WTC11 (cell line): ENCODE measurements at regions not wholly inside any gene's neighbourhood (a gene's known extent, or its start where the extent isn't known, plus 50 kb on each side); places are given as distances from the start of the nearest gene placed in this dataset.
A peak's percentile ranks its signal among the peaks of the same experiment; 100 is the strongest.

ENCODE experiments used
- ATAC-seq: fragments of 200-7000 bp; cut with Tn5 transposase; 2 replicates; pipeline ENCODE4 v1.10.0; 2021; ENCODE audit warnings: mild to moderate bottlenecking, moderate library complexity
- CTCF ChIA-PET: fragments of 300-600 bp; sonication (Branson Sonifier 250); formaldehyde crosslinking; loops from one replicate; lab custom pipeline; 2021; ENCODE audit warnings: antibody characterized with exemption; lab: Charles Lee
- POLR2A ChIA-PET: fragments of 350-600 bp; sonication (Branson Sonifier 250); formaldehyde crosslinking; loops from one replicate; lab custom pipeline; 2021; ENCODE audit warnings: antibody characterized with exemption; lab: Charles Lee
- DNase-seq: peaks from one replicate; pipeline ENCODE4 v3.0.0; 2021; ENCODE audit warnings: low spot score
- H3K27ac Mint-ChIP-seq: 2 replicates; pipeline ENCODE4 v1.8.0; 2021; ENCODE audit warnings: mixed read lengths
- H3K27me3 Mint-ChIP-seq: 2 replicates; pipeline ENCODE4 v1.8.0; 2021; ENCODE audit warnings: low read depth, mild to moderate bottlenecking, moderate library complexity, mixed read lengths
- H3K36me3 Mint-ChIP-seq: 2 replicates; pipeline ENCODE4 v1.8.0; 2021; ENCODE audit warnings: mixed read lengths
- H3K4me1 Mint-ChIP-seq: 2 replicates; pipeline ENCODE4 v1.8.0; 2022; ENCODE audit warnings: mixed read lengths
- H3K4me3 Mint-ChIP-seq: 2 replicates; pipeline ENCODE4 v1.8.0; 2021; ENCODE audit warnings: mild to moderate bottlenecking, moderate library complexity, mixed read lengths
- H3K9me3 Mint-ChIP-seq: 2 replicates; pipeline ENCODE4 v1.8.0; 2021; ENCODE audit warnings: mixed read lengths
- ELF4 ChIP-seq: sonication (generic); formaldehyde crosslinking; IDR thresholded peaks from 2 replicates; pipeline ENCODE4 v1.8.1; 2022; ENCODE audit warnings: low read depth, mild to moderate bottlenecking, moderate library complexity, missing genetic modification reagents
- ESRRA ChIP-seq: sonication (generic); formaldehyde crosslinking; IDR thresholded peaks from 2 replicates; pipeline ENCODE4 v1.8.1; 2022; ENCODE audit warnings: mild to moderate bottlenecking, missing genetic modification reagents, borderline replicate concordance
- FOXP1 ChIP-seq: sonication (generic); formaldehyde crosslinking; IDR thresholded peaks from 2 replicates; pipeline ENCODE4 v1.8.0; 2022; ENCODE audit warnings: missing genetic modification reagents, mild to moderate bottlenecking, moderate library complexity, borderline replicate concordance
- GRHL2 ChIP-seq: fragments of 250-450 bp; sonication (Bioruptor Pico); IDR thresholded peaks from 2 replicates; pipeline ENCODE4 v1.8.0; 2022; ENCODE audit warnings: mild to moderate bottlenecking, moderate library complexity; ENCODE audit not compliant: insufficient replicate concordance, severe bottlenecking
- JAZF1 ChIP-seq: fragments of 250-450 bp; sonication (Bioruptor Pico); IDR thresholded peaks from 2 replicates; pipeline ENCODE4 v1.9.0; 2021; ENCODE audit warnings: moderate library complexity, mild to moderate bottlenecking, inconsistent platforms
- NFE2L1 ChIP-seq: sonication (generic); formaldehyde crosslinking; IDR thresholded peaks from 2 replicates; pipeline ENCODE4 v1.8.1; 2023; ENCODE audit warnings: missing genetic modification reagents
- NR2C2 ChIP-seq: sonication (generic); formaldehyde crosslinking; IDR thresholded peaks from 2 replicates; pipeline ENCODE4 v1.8.0; 2022; ENCODE audit warnings: mild to moderate bottlenecking, missing genetic modification reagents
- PRRX2 ChIP-seq: fragments of 250-450 bp; sonication (Bioruptor Pico); IDR thresholded peaks from 2 replicates; pipeline ENCODE4 v1.8.0; 2021; ENCODE audit warnings: mild to moderate bottlenecking
- ZNF219 ChIP-seq: sonication (generic); formaldehyde crosslinking; IDR thresholded peaks from 2 replicates; pipeline ENCODE4 v1.8.0; 2023; ENCODE audit warnings: missing genetic modification reagents, mild to moderate bottlenecking, borderline replicate concordance
- ZNF232 ChIP-seq: sonication (generic); formaldehyde crosslinking; IDR thresholded peaks from 2 replicates; pipeline ENCODE4 v1.8.0; 2022; ENCODE audit warnings: mild to moderate bottlenecking, missing genetic modification reagents
- ZNF425 ChIP-seq: fragments of 250-450 bp; sonication (Bioruptor Pico); conservative IDR thresholded peaks from 2 replicates; pipeline ENCODE4 v1.9.0; 2021; ENCODE audit warnings: mild to moderate bottlenecking
- ZNF671 ChIP-seq: fragments of 250-450 bp; sonication (Bioruptor Pico); IDR thresholded peaks from 2 replicates; pipeline ENCODE4 v1.8.0; 2021; ENCODE audit warnings: mild to moderate bottlenecking
- ZSCAN18 ChIP-seq: fragments of 250-450 bp; sonication (Bioruptor Pico); IDR thresholded peaks from 2 replicates; pipeline ENCODE4 v2.1.2; 2022; ENCODE audit warnings: mild to moderate bottlenecking, moderate library complexity
- TF ChIP-seq, protein P1 (sequence below): sonication (generic); formaldehyde crosslinking; IDR thresholded peaks from 2 replicates; pipeline ENCODE4 v1.8.0; 2023; ENCODE audit warnings: missing genetic modification reagents
- TF ChIP-seq, protein P2 (sequence below): fragments of 200-600 bp; IDR thresholded peaks from 2 replicates; pipeline ENCODE4 v1.8.0; 2022; ENCODE audit warnings: antibody characterized with exemption
- TF ChIP-seq, protein P3 (sequence below): sonication (generic); formaldehyde crosslinking; IDR thresholded peaks from 2 replicates; pipeline ENCODE4 v1.8.0; 2022; ENCODE audit warnings: missing genetic modification reagents
- TF ChIP-seq, protein P4 (sequence below): sonication (generic); formaldehyde crosslinking; IDR thresholded peaks from 2 replicates; pipeline ENCODE4 v1.8.0; 2022; ENCODE audit warnings: mild to moderate bottlenecking, missing genetic modification reagents
- TF ChIP-seq, protein P5 (sequence below): sonication (generic); formaldehyde crosslinking; IDR thresholded peaks from 2 replicates; pipeline ENCODE4 v1.8.0; 2023; ENCODE audit warnings: mild to moderate bottlenecking, missing genetic modification reagents
- TF ChIP-seq, protein P6 (sequence below): sonication (generic); formaldehyde crosslinking; IDR thresholded peaks from 2 replicates; pipeline ENCODE4 v1.8.1; 2022; ENCODE audit warnings: missing genetic modification reagents, borderline replicate concordance

DNA sequence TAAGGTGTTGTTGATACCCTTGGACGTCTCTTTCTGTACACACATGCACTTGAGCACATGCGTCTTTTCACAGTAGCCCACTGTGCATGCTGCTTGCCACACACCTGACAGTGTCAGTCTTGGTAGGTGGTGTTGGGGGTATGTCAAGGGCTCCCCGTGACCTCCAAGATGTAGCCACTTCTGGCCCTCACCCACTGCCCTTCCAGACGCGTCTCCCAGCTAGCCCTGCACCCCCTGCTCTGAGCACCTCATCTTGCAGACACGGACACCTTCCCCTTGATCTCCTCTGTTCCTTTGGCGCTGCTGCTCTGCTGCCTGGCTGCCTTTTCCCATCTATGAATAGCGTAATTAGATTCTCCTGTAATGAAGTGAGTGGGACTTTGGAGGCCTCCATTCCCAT lies 75.2 kb upstream of the TNS3 start (continued):
- TF ChIP-seq ELF4 (CRISPR knock-in tag) (no peak), ZNF219 (CRISPR knock-in tag) (no peak), ESRRA (CRISPR knock-in tag) (no peak)
- TF ChIP-seq, all 79 proteins: peak for 0

- H3K4me3 Mint-ChIP-seq: no peak overlapping the region
- POLR2A ChIA-PET: no interaction called here
- H3K27me3 Mint-ChIP-seq: no peaks in the 10 kb centered on the region; the same call in 1 of the 2 replicates
- CTCF ChIA-PET: interaction anchor here (0.7 to 1.6 kb wide), 6 partner anchors 20 to 473 kb away, joined by 3 to 6 read pairs (median 4); no protein-coding TSS in a partner anchor
- H3K36me3 Mint-ChIP-seq: no peaks in the 10 kb centered on the region
- H3K9me3 Mint-ChIP-seq: no peaks in the 10 kb centered on the region
- ATAC-seq (peak; percentile 34; the same call in 1 of the 2 replicates), DNase-seq (no peak)
- H3K27ac Mint-ChIP-seq: no peak overlapping the region
- TF ChIP-seq, protein P1, sequence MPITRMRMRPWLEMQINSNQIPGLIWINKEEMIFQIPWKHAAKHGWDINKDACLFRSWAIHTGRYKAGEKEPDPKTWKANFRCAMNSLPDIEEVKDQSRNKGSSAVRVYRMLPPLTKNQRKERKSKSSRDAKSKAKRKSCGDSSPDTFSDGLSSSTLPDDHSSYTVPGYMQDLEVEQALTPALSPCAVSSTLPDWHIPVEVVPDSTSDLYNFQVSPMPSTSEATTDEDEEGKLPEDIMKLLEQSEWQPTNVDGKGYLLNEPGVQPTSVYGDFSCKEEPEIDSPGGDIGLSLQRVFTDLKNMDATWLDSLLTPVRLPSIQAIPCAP (CRISPR knock-in tag): no peak
- TF ChIP-seq ZNF425 (CRISPR knock-in tag) (no peak), NFE2L1 (CRISPR knock-in tag) (no peak), GRHL2 (CRISPR knock-in tag) (no peak), JAZF1 (CRISPR knock-in tag) (no peak), ZSCAN18 (no peak), PRRX2 (CRISPR knock-in tag) (no peak), ESRRA (CRISPR knock-in tag) (no peak), NR2C2 (CRISPR knock-in tag) (no peak), ELF4 (CRISPR knock-in tag) (no peak), ZNF671 (CRISPR knock-in tag) (no peak), ZNF219 (CRISPR knock-in tag) (no peak), FOXP1 (CRISPR knock-in tag) (no peak), ZNF232 (CRISPR knock-in tag) (no peak)
- TF ChIP-seq, protein P2, sequence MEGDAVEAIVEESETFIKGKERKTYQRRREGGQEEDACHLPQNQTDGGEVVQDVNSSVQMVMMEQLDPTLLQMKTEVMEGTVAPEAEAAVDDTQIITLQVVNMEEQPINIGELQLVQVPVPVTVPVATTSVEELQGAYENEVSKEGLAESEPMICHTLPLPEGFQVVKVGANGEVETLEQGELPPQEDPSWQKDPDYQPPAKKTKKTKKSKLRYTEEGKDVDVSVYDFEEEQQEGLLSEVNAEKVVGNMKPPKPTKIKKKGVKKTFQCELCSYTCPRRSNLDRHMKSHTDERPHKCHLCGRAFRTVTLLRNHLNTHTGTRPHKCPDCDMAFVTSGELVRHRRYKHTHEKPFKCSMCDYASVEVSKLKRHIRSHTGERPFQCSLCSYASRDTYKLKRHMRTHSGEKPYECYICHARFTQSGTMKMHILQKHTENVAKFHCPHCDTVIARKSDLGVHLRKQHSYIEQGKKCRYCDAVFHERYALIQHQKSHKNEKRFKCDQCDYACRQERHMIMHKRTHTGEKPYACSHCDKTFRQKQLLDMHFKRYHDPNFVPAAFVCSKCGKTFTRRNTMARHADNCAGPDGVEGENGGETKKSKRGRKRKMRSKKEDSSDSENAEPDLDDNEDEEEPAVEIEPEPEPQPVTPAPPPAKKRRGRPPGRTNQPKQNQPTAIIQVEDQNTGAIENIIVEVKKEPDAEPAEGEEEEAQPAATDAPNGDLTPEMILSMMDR: no peak
- TF ChIP-seq, protein P3, sequence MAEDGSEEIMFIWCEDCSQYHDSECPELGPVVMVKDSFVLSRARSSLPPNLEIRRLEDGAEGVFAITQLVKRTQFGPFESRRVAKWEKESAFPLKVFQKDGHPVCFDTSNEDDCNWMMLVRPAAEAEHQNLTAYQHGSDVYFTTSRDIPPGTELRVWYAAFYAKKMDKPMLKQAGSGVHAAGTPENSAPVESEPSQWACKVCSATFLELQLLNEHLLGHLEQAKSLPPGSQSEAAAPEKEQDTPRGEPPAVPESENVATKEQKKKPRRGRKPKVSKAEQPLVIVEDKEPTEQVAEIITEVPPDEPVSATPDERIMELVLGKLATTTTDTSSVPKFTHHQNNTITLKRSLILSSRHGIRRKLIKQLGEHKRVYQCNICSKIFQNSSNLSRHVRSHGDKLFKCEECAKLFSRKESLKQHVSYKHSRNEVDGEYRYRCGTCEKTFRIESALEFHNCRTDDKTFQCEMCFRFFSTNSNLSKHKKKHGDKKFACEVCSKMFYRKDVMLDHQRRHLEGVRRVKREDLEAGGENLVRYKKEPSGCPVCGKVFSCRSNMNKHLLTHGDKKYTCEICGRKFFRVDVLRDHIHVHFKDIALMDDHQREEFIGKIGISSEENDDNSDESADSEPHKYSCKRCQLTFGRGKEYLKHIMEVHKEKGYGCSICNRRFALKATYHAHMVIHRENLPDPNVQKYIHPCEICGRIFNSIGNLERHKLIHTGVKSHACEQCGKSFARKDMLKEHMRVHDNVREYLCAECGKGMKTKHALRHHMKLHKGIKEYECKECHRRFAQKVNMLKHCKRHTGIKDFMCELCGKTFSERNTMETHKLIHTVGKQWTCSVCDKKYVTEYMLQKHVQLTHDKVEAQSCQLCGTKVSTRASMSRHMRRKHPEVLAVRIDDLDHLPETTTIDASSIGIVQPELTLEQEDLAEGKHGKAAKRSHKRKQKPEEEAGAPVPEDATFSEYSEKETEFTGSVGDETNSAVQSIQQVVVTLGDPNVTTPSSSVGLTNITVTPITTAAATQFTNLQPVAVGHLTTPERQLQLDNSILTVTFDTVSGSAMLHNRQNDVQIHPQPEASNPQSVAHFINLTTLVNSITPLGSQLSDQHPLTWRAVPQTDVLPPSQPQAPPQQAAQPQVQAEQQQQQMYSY (CRISPR knock-in tag): no peak
- TF ChIP-seq, protein P4, sequence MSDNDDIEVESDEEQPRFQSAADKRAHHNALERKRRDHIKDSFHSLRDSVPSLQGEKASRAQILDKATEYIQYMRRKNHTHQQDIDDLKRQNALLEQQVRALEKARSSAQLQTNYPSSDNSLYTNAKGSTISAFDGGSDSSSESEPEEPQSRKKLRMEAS (CRISPR knock-in tag): no peak
- TF ChIP-seq, protein P5, sequence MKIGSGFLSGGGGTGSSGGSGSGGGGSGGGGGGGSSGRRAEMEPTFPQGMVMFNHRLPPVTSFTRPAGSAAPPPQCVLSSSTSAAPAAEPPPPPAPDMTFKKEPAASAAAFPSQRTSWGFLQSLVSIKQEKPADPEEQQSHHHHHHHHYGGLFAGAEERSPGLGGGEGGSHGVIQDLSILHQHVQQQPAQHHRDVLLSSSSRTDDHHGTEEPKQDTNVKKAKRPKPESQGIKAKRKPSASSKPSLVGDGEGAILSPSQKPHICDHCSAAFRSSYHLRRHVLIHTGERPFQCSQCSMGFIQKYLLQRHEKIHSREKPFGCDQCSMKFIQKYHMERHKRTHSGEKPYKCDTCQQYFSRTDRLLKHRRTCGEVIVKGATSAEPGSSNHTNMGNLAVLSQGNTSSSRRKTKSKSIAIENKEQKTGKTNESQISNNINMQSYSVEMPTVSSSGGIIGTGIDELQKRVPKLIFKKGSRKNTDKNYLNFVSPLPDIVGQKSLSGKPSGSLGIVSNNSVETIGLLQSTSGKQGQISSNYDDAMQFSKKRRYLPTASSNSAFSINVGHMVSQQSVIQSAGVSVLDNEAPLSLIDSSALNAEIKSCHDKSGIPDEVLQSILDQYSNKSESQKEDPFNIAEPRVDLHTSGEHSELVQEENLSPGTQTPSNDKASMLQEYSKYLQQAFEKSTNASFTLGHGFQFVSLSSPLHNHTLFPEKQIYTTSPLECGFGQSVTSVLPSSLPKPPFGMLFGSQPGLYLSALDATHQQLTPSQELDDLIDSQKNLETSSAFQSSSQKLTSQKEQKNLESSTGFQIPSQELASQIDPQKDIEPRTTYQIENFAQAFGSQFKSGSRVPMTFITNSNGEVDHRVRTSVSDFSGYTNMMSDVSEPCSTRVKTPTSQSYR (CRISPR knock-in tag): no peak
- TF ChIP-seq, protein P6, sequence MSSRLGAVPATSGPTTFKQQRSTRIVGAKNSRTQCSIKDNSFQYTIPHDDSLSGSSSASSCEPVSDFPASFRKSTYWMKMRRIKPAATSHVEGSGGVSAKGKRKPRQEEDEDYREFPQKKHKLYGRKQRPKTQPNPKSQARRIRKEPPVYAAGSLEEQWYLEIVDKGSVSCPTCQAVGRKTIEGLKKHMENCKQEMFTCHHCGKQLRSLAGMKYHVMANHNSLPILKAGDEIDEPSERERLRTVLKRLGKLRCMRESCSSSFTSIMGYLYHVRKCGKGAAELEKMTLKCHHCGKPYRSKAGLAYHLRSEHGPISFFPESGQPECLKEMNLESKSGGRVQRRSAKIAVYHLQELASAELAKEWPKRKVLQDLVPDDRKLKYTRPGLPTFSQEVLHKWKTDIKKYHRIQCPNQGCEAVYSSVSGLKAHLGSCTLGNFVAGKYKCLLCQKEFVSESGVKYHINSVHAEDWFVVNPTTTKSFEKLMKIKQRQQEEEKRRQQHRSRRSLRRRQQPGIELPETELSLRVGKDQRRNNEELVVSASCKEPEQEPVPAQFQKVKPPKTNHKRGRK (CRISPR knock-in tag): no peak
- peaks cover 22% of the 10 kb centered on the region for H3K4me1 Mint-ChIP-seq
Measured at GRCh38 chr7:47654672-47655298, 72.9 kb upstream of the TNS3 start.
